Posterior cingulate gyrus (tissue), 11 donors: ENCODE measurements at regions not wholly inside any gene's neighbourhood (a gene's known extent, or its start where the extent isn't known, plus 50 kb on each side); places are given as distances from the start of the nearest gene placed in this dataset.
"Not testable (repeated sequence)": the region's sequence is repeated elsewhere in the genome, so short reads cannot be mapped to it uniquely, and the experiment has no call there.

Experiments used
- DNase-seq, 10 donors: peaks; one replicate each; pipeline versions ENCODE4 v3.0.0 to v3.0.0-alpha.2; 2020 to 2021; ENCODE audit warnings: mixed read lengths in 3 of 10
- intact Hi-C: fragments of 100-400 bp; cut with DNase I; formaldehyde crosslinking; loops from one replicate; pipeline ENCODE4 v1.15.1; 2023

GRCh38 chr9:97771641-97772040 lies 74.5 kb upstream of the XPA start:
- intact Hi-C loops: no loop called here
- DNase-seq: no peak

DNA sequence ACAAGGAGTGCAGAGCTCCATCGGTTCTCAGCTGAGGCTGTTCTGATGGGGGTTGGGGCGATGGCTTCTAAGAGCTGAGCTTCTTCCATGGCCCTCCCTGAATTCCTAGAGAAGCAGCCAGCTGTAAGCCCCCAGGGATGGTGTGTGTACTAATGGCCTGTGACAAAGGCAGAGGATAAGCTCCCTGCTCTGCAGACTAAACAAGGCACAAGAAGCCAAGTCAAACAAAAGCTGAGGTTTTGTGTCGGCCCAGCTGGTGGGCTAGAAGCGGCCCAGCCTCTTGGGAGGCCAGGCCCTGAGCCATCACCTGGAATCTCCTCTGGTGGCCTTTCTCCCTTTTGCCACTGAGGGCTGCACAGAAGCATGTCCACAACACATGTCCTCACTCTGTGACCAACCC lies 75.0 kb upstream of the XPA start:
- intact Hi-C loops: no loop called here

GRCh38 chr9:97773091-97773490 lies 76.0 kb upstream of the XPA start:
- no peak for DNase-seq
- intact Hi-C loops: no loop called here

More for the DNA sequence above, 75.0 kb upstream of the XPA start:
- DNase-seq: no peak

DNA sequence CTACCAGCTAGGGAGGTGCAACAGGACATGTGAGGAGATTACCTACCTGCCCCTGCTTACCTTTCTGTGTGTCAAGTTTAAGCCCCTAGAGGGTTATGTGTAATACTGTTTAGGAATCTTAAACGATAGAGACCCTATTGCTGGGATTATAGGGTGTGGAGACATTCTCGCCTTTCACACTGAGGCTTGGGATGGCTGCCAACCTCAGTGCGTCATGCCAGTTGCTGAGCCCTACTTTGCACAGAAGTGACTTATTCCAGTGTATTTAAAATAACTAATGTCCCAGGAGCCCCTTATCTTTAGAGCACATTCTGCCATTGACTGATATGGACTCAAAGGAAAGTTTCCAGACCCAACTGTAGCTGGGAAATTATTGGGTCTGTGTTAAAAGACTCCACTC lies 76.6 kb upstream of the XPA start:
- no peak for DNase-seq
- intact Hi-C loops: no loop called here

DNA sequence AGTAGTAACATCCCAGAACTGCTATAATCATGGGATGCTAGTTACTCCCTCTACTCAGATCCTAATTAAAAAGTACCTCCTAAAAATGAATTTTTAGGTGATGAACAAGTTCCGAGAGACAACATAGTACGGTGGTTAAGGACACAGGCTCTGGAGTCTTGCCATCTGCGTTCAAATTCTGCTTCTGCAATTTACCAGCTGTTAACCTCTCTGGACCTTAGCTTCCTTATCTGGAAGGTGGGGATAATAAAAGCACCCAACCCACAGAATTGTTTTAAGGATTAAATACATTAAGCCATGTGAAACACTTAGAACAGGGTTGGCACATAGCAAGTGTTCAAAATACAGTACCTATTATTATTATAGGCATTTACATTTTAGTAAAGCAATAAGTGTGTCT lies 77.5 kb upstream of the XPA start:
- intact Hi-C loops: no loop called here
- no peak for DNase-seq

DNA sequence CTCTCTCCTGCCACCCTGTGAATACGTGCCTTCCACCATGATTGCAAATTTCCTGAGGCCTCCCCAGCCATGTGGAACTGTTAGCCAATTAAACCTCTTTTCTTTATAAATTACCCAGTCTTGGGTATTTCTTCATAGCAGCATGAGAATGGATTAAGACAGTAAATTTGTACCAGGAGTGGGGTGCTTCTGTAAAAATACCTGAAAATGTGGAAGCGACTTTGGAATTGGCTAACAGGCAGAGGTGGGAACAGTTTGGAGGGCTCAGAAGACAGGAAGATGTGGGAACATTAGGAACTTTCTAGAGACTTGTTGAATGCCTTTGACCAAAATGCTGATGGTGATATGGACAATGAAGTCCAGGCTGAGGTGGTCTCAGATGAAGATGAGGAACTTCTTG lies 74.3 kb upstream of the FOXE1 start:
- intact Hi-C loops, DNase-seq: not testable (repeated sequence)

GRCh38 chr9:97779608-97780007 lies 73.4 kb upstream of the FOXE1 start:
- intact Hi-C loops: no loop called here

GRCh38 chr9:97781902-97782301 lies 71.1 kb upstream of the FOXE1 start:
- intact Hi-C loops: no loop called here

More at GRCh38 chr9:97779608-97780007, 73.4 kb upstream of the FOXE1 start:
- DNase-seq: no peak

DNA sequence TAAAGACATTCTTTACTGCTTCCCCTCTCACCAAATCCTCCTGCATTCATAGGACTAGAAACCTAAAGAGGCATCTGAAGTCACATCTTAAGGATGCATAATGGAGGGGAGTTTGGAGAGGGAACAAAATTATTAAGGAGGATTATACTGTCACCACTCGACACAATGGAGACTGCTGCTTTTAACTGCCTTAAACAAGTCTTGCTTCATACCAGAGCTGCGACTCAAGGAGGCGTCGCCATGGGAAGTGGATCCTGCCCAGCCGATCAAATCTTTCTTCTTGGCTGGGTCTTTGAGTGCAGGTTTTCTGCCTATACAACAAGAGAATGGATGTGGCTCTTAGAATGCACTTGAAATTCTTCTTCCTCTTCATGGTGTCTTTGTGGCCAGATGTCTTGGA lies 66.7 kb upstream of the FOXE1 start:
- DNase-seq: no peak
- intact Hi-C loops: no loop called here

More at GRCh38 chr9:97781902-97782301, 71.1 kb upstream of the FOXE1 start:
- DNase-seq: no peak

- intact Hi-C loops: no loop called here
- DNase-seq: no peak
Observed at GRCh38 chr9:97787551-97787950, 65.5 kb upstream of the FOXE1 start.

DNA sequence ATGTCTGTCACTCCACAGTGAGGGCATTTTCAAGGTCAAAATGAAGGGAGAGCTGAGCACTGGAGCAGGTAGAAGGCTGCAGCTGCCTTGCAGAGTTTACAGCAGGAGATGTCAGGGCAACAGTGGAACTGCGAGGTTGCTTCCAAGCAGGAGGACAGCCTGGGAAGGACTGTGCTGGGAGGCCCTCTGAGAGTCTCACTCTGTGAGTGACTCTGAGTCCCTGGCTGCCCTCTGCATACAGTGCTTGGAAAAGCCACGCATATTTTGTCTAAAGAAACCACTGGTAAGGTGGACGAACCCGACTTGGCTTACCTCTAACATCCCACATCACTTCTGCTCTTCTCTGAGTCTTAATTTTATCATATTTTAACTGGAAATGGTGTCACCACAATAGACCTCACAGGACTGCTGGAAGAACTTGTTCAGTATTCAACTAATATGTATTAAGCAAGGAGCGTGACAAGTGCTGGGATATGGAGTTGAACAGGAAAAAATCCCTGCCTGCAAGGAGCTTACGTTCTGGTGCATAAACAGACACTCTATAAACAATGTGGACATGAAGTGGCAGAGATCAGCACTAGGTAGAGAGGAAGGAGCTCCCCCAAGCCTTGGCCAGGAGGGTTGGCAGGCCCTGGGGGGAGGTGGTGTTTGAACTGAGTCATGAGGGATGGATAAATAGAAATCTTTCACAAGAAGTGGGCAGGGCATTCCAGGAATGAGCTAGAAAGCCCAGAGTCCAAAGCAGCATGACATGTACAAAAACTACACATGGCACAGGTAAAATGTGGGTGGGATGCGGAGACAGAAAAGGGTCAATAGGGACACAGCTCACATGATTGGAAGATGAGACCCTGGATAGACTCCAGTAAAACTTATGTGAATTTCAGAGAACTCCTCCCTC lies 64.0 kb upstream of the FOXE1 start:
- intact Hi-C loops: no loop called here
- DNase-seq: no peak

GRCh38 chr9:97790542-97790941 lies 62.5 kb upstream of the FOXE1 start:
- intact Hi-C loops: no loop called here
- DNase-seq: no peak

GRCh38 chr9:97791542-97791941 lies 61.5 kb upstream of the FOXE1 start:
- no peak for DNase-seq
- intact Hi-C loops: no loop called here

- intact Hi-C loops: no loop called here
- DNase-seq: no peak
Observed at GRCh38 chr9:97793067-97793466, 60.0 kb upstream of the FOXE1 start.

GRCh38 chr9:97794666-97795065 lies 58.4 kb upstream of the FOXE1 start:
- DNase-seq: no peak
- intact Hi-C loops: no loop called here

DNA sequence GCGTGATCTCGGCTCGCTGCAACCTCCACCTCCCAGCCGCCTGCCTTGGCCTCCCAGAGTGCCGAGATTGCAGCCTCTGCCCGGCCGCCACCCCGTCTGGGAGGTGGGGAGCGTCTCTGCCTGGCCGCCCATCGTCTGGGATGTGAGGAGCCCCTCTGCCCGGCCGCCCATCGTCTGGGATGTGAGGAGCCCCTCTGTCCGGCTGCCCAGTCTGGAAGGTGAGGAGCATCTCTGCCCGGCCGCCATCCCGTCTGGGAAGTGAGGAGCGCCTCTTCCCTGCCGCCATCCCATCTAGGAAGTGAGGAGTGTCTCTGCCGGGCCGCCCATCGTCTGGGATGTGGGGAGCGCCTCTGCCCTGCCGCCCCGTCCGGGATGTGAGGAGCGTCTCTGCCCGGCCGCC lies 56.9 kb upstream of the FOXE1 start:
- intact Hi-C loops, DNase-seq: not testable (repeated sequence)

GRCh38 chr9:97801180-97801579 lies 51.8 kb upstream of the FOXE1 start:
- intact Hi-C loops: no loop called here
- no peak for DNase-seq

GRCh38 chr9:97802276-97802675 lies 50.8 kb upstream of the FOXE1 start:
- intact Hi-C loops: no loop called here
- DNase-seq: no peak

GRCh38 chr9:97803167-97804058 lies 49.6 kb upstream of the FOXE1 start:
- peak; percentile 21 to 95 (median 65) for DNase-seq
- intact Hi-C loops: no loop called here
